Stimulated activated CD8-positive, alpha-beta memory T cell treated with anti-CD3 and anti-CD28 coated beads, Interleukin-4, amount 100 ng/mL, for 24 hours (primary cell): ENCODE measurements at regions not wholly inside any gene's neighbourhood (a gene's known extent, or its start where the extent isn't known, plus 50 kb on each side); places are given as distances from the start of the nearest gene placed in this dataset.

ENCODE experiments used
- DNase-seq: peaks from one replicate; pipeline ENCODE4 v3.0.0-alpha.2; 2020; ENCODE audit warnings: low read depth

DNA sequence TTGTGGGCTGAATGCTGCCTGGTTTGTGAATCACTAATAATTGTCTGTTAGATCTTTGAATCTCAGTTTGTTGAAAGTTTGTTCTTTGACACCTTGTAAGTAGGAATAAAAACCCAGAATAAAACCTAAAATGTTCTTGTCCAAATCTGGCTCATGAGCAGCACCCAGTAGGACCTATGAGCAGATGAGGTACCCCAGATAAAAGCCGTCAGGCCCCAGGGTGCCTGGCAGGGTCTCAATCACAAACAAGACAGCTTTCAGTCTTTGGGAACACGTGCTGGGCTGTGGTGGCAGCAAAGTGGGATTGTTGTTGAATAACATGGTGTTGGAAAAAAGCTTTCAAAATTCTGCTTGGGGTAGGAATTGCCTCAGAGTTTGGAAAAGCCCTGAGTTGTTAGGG lies 52.1 kb upstream of the ECI2 start:
- DNase-seq, result no peak

- DNase-seq, result no peak
Measured at GRCh38 chr6:4186385-4186784, 51.0 kb upstream of the ECI2 start.

DNA sequence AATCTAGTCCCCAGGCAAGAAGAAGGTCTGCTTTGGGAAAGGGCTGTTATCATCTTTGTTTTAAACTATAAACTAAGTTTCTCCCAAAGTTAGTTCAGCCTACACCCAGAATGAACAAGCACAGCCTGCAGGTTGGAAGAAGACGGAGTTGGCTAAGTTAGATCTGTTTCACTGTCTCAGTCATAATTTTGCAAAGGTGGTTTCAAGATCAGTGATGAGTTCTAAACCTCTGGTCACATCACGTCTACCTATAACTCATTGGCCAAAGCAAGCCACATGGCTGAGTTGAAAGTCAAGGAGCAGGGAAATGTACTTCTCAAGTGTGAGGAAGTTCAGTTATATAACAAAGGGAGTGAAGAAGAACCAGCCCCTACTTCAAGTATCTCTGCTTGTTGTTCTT lies 50.5 kb upstream of the ECI2 start:
- no peak for DNase-seq

DNA sequence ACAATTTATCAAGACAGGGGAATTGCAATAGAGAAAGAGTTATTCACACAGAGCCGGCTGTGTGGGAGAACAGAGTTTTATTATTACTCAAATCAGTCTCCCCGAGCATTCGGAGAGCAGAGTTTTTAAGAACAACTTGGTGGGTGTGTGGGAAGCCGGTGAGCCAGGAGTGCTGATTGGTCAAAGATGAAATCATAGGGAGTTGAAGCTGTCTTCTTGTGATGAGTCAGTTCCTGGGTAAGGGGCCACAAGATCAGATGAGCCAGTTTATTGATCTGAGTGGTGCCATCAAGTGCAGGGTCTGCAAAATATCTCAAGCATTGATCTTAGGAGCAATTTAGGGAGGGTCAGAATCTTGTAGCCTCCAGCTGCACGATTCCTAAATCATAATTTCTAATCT lies 50.0 kb upstream of the ECI2 start:
- DNase-seq, result no peak
